ENCODE measurements at regions not wholly inside any gene's neighbourhood (a gene's known extent, or its start where the extent isn't known, plus 50 kb on each side); places are given as distances from the start of the nearest gene placed in this dataset.
A peak's percentile ranks its signal among the peaks of the same experiment; 100 is the strongest.

GRCh38 chr1:209425959-209426358, 157.6 kb upstream of the CAMK1G start:
- no peak for DNase-seq

- DNase-seq = no peak
These were observed 156.2 kb upstream of the CAMK1G start for GRCh38 chr1:209427277-209427676.

- DNase-seq = no peak
These were observed 155.7 kb upstream of the CAMK1G start for GRCh38 chr1:209427811-209428210.

GRCh38 chr1:209428241-209428921, 155.1 kb upstream of the CAMK1G start:
- no peak for DNase-seq

- no peak for DNase-seq
These were observed 153.9 kb upstream of the CAMK1G start for GRCh38 chr1:209429611-209430010.

- DNase-seq = no peak
These were observed 153.4 kb upstream of the CAMK1G start for GRCh38 chr1:209430107-209430506.

GRCh38 chr1:209430821-209431259, 152.7 kb upstream of the CAMK1G start:
- no peak for DNase-seq

GRCh38 chr1:209431402-209431801, 152.1 kb upstream of the CAMK1G start:
- no peak for DNase-seq

- DNase-seq = no peak
These were observed 151.6 kb upstream of the CAMK1G start for GRCh38 chr1:209431813-209432442.

GRCh38 chr1:209432443-209432825, 151.1 kb upstream of the CAMK1G start:
- DNase-seq = no peak

- DNase-seq = no peak
These were observed 149.9 kb upstream of the CAMK1G start for GRCh38 chr1:209433649-209434031.

- no peak for DNase-seq
These were observed 149.4 kb upstream of the CAMK1G start for GRCh38 chr1:209434066-209434465.

- no peak for DNase-seq
These were observed 148.8 kb upstream of the CAMK1G start for GRCh38 chr1:209434631-209435217.

- DNase-seq = peak; percentile 13
These were observed 147.6 kb upstream of the CAMK1G start for GRCh38 chr1:209435654-209436566.

GRCh38 chr1:209439828-209440227, 143.7 kb upstream of the CAMK1G start:
- DNase-seq = no peak

GRCh38 chr1:209443361-209443931, 140.1 kb upstream of the CAMK1G start:
- DNase-seq = no peak

- DNase-seq = no peak
These were observed 139.4 kb upstream of the CAMK1G start for GRCh38 chr1:209443975-209444651.

GRCh38 chr1:209444961-209445360, 138.6 kb upstream of the CAMK1G start:
- DNase-seq = no peak

GRCh38 chr1:209445576-209445975, 137.9 kb upstream of the CAMK1G start:
- DNase-seq = no peak

GRCh38 chr1:209446356-209446755, 137.2 kb upstream of the CAMK1G start:
- DNase-seq = no peak

GRCh38 chr1:209454340-209454994, 129.0 kb upstream of the CAMK1G start:
- no peak for DNase-seq

GRCh38 chr1:209455145-209455544, 128.4 kb upstream of the CAMK1G start:
- DNase-seq = no peak

Measured in SHP77 treated with DMSO at 0.1 percent for 48 hours (cell line).